GM23248 (cell line): ENCODE measurements at regions not wholly inside any gene's neighbourhood (a gene's known extent, or its start where the extent isn't known, plus 50 kb on each side); places are given as distances from the start of the nearest gene placed in this dataset.

Source experiments
- EZH2 ChIP-seq: fragments of 200-600 bp; sonication (generic); IDR thresholded peaks from 2 replicates; pipeline ENCODE4 v1.6.1; 2018; ENCODE audit warnings: antibody characterized with exemption, mild to moderate bottlenecking; ENCODE audit not compliant: insufficient read depth, poor library complexity, severe bottlenecking
- EZH2phosphoT487 ChIP-seq: fragments of 200-600 bp; sonication (generic); IDR thresholded peaks from 2 replicates; pipeline ENCODE4 v1.6.1; 2018; ENCODE audit warnings: antibody characterized with exemption, moderate library complexity, mild to moderate bottlenecking, low read depth; ENCODE audit not compliant: insufficient read depth

DNA sequence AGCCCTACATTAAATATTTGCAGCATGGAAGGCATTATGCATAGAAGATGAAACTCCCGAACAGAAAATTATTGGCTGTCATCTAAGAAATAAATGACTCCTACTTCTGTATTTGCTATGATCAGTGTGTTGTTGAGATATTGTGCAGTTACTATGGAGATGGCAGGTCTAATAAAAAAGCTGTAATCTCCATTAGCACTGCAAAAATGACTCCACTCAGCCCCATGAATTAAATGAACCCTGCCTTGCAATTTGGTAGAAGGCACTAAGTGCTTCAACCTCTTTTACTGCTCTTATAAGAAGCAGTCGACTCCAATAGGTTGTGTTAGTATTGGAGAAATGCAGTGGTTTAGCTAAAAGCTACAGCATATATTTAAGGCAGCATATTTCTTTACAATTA, 290.0 kb upstream of the PHYHIPL start:
- no peak for TF ChIP-seq EZH2phosphoT487
- TF ChIP-seq EZH2: no peak
